ENCODE measurements at regions not wholly inside any gene's neighbourhood (a gene's known extent, or its start where the extent isn't known, plus 50 kb on each side); places are given as distances from the start of the nearest gene placed in this dataset.

DNA sequence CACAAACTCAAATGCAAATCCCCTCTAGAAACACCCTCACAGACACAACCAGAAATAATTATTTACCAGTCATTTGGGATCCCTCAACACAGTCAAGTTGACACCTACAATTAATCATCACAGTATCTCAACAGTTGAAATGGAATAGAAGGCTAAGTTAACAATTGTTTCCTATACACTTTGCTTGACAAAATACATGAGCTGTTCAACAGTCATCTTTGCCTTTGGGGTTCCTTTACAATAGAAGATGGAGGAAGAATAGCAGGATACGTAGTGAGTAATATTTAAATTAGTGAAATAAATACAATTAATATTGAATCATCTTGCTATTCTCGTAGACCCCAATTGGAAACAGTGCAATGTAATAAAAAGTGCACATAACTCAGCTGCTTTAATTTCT lies 487.3 kb upstream of the ADAMTS5 start:
- ATAC-seq (no peak), DNase-seq (ENCODE audit: low read depth, low spot score) (no peak)
- TF ChIP-seq, protein P1, sequence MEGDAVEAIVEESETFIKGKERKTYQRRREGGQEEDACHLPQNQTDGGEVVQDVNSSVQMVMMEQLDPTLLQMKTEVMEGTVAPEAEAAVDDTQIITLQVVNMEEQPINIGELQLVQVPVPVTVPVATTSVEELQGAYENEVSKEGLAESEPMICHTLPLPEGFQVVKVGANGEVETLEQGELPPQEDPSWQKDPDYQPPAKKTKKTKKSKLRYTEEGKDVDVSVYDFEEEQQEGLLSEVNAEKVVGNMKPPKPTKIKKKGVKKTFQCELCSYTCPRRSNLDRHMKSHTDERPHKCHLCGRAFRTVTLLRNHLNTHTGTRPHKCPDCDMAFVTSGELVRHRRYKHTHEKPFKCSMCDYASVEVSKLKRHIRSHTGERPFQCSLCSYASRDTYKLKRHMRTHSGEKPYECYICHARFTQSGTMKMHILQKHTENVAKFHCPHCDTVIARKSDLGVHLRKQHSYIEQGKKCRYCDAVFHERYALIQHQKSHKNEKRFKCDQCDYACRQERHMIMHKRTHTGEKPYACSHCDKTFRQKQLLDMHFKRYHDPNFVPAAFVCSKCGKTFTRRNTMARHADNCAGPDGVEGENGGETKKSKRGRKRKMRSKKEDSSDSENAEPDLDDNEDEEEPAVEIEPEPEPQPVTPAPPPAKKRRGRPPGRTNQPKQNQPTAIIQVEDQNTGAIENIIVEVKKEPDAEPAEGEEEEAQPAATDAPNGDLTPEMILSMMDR (IDR thresholded peaks at IDR 0.05), result no peak
- TF ChIP-seq TCF7L2 (IDR thresholded peaks at IDR 0.05; ENCODE audit: low read depth, low read length) (no peak), POLR2AphosphoS5 (IDR thresholded peaks at IDR 0.05; ENCODE audit: low read depth, low read length) (no peak), SIN3A (IDR thresholded peaks at IDR 0.05; ENCODE audit: borderline replicate concordance, insufficient read depth, low read depth, low read length) (no peak), REST (IDR thresholded peaks at IDR 0.05; ENCODE audit: insufficient read depth in 1 of 2, low read depth in 2 of 2, low read length in 1 of 2) (no peak)
- H3K27ac ChIP-seq (ENCODE audit: low read length), result no peak overlapping the region
- ChIA-PET CTCF (no interaction called here), POLR2A (no interaction called here)
- H3K4me3 ChIP-seq (ENCODE audit: low read depth in 2 of 2, low read length in 2 of 2), result no peak overlapping the region
- intact Hi-C loops (cut with micrococcal nuclease; ENCODE audit: unreplicated experiment) (no loop called here), in situ Hi-C loops (cut with HindIII; ENCODE audit: low pct_unique_long_range_greater_than_20kb, low sequenced_read_pairs) (no loop called here)
- H3K27me3 ChIP-seq (ENCODE audit: control insufficient read depth, insufficient read depth, low read length), result no peaks in the 10 kb centered on the region
- no peaks in the 10 kb centered on the region for H3K9me3 ChIP-seq (ENCODE audit: control insufficient read depth, insufficient read depth, low read depth, low read length)
- H3K36me3 ChIP-seq (ENCODE audit: control insufficient read depth, insufficient read depth, low read length), result no peaks in the 10 kb centered on the region
- BruUV-seq (replicated peaks), result no TSS peak
- no peaks in the 10 kb centered on the region for H3K4me1 ChIP-seq (ENCODE audit: control insufficient read depth, insufficient read depth, low read length)

DNA sequence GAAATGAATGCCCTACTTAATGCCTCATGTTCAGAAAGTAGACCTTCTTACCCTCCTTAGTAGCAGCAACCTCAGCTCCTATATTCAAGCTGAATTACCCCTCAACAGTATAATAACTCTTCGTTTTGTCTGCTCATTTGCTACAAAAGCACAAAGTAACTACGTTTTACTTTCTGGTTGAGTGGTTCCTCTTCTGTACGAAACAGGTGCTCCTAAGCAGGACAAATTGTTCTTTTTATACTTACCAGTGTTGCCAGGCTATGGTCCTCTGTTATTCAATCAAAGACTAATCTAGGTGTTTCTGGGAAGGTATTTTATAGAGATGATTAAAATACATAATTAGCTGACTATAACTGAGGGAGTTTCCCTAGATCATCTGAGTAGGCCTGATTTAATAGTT lies 484.2 kb upstream of the ADAMTS5 start:
- no peak overlapping the region for H3K27ac ChIP-seq (ENCODE audit: low read length)
- TF ChIP-seq TCF7L2 (IDR thresholded peaks at IDR 0.05; ENCODE audit: low read depth, low read length), result no peak
- TF ChIP-seq, protein P1 (IDR thresholded peaks at IDR 0.05), result no peak
- TF ChIP-seq POLR2AphosphoS5 (IDR thresholded peaks at IDR 0.05; ENCODE audit: low read depth, low read length), result no peak
- TF ChIP-seq REST (IDR thresholded peaks at IDR 0.05; ENCODE audit: insufficient read depth in 1 of 2, low read depth in 2 of 2, low read length in 1 of 2), result no peak
- TF ChIP-seq SIN3A (IDR thresholded peaks at IDR 0.05; ENCODE audit: borderline replicate concordance, insufficient read depth, low read depth, low read length), result no peak
- no TSS peak for BruUV-seq (replicated peaks)
- POLR2A ChIA-PET, result no interaction called here
- no peaks in the 10 kb centered on the region for H3K4me1 ChIP-seq (ENCODE audit: control insufficient read depth, insufficient read depth, low read length)
- in situ Hi-C loops (cut with HindIII; ENCODE audit: low pct_unique_long_range_greater_than_20kb, low sequenced_read_pairs), result no loop called here
- CTCF ChIA-PET, result interaction anchor here (0.7 kb wide), 1 partner anchor 416 kb away, joined by 4 read pairs; no protein-coding TSS in a partner anchor
- ATAC-seq (no peak), DNase-seq (ENCODE audit: low read depth, low spot score) (no peak)
- H3K9me3 ChIP-seq (ENCODE audit: control insufficient read depth, insufficient read depth, low read depth, low read length), result no peaks in the 10 kb centered on the region
- intact Hi-C loops (cut with micrococcal nuclease; ENCODE audit: unreplicated experiment), result no loop called here
- no peaks in the 10 kb centered on the region for H3K36me3 ChIP-seq (ENCODE audit: control insufficient read depth, insufficient read depth, low read length)
- no peak overlapping the region for H3K4me3 ChIP-seq (ENCODE audit: low read depth in 2 of 2, low read length in 2 of 2)
- no peaks in the 10 kb centered on the region for H3K27me3 ChIP-seq (ENCODE audit: control insufficient read depth, insufficient read depth, low read length)
